ENCODE measurements at regions not wholly inside any gene's neighbourhood (a gene's known extent, or its start where the extent isn't known, plus 50 kb on each side); places are given as distances from the start of the nearest gene placed in this dataset.

DNA sequence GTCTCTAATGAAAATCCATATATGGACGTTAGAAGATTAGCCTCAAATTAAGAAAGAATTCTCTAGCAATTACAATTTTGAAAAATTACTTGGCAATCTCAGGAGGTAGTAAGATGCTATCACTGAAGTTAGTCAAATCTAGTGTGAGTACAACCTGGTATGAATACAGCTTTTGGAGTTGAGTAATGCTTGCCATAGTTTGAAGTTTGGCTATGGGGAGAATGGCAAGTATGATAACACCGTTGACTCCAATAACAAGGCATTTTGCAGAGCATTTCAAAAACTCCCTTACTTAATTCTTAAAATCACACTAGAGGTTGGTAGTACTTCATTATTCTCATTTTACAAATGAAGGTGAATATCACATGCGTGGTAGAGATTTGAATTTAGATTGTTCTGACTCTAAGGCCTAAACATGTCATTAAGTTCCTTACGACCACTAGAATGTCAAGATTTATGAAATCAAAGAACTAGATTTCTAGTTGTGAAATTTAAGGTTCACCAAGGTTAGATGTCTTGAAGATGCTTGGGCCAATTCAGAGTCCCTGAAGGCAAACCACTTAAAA is 355.4 kb downstream of the ETS1 start:
- CTCF ChIA-PET: interaction anchor here (1.4 kb wide), 1 partner anchor 74 kb away, joined by 3 read pairs; no protein-coding TSS in a partner anchor

More for the DNA sequence above, 355.4 kb downstream of the ETS1 start:
- no peak overlapping the region for H3K27ac ChIP-seq (ENCODE audit: low read depth in 2 of 2, low read length in 1 of 2)
- H3F3A ChIP-seq (replicated peaks; ENCODE audit: insufficient read depth): no peaks in the 10 kb centered on the region
- no peaks in the 10 kb centered on the region for H3K27me3 ChIP-seq (ENCODE audit: insufficient read depth)
- no peak overlapping the region for H3K4me2 ChIP-seq
- 92% methylated on average over 4 of the region's 4 CpGs for WGBS (ENCODE audit: low lambda C conversion rate)
- H3K4me3 ChIP-seq (ENCODE audit: low read depth in 2 of 2, low read length in 1 of 2): no peak overlapping the region
- TF ChIP-seq JUND (IDR thresholded peaks at IDR 0.05) (no peak), YY1 (IDR thresholded peaks at IDR 0.05; ENCODE audit: low read depth) (no peak), MAX (IDR thresholded peaks at IDR 0.05; ENCODE audit: low read depth) (no peak), GABPA (IDR thresholded peaks at IDR 0.05; ENCODE audit: low read depth) (no peak), CTCF (IDR thresholded peaks at IDR 0.05) (no peak), TAF1 (IDR thresholded peaks at IDR 0.05; ENCODE audit: borderline replicate concordance, low read depth, low read length) (no peak), RFX5 (IDR thresholded peaks at IDR 0.05; ENCODE audit: low read length) (no peak), RXRA (IDR thresholded peaks at IDR 0.05; ENCODE audit: borderline replicate concordance, low read depth) (no peak), RCOR1 (IDR thresholded peaks at IDR 0.05; ENCODE audit: low read length) (no peak), IRF3 (IDR thresholded peaks at IDR 0.05; ENCODE audit: low read depth, low read length) (no peak), CHD2 (IDR thresholded peaks at IDR 0.05; ENCODE audit: low read length, partially characterized antibody) (no peak)
- TF ChIP-seq, protein P1, sequence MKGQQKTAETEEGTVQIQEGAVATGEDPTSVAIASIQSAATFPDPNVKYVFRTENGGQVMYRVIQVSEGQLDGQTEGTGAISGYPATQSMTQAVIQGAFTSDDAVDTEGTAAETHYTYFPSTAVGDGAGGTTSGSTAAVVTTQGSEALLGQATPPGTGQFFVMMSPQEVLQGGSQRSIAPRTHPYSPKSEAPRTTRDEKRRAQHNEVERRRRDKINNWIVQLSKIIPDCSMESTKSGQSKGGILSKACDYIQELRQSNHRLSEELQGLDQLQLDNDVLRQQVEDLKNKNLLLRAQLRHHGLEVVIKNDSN (IDR thresholded peaks at IDR 0.05; ENCODE audit: borderline replicate concordance, low read depth): no peak
- TF ChIP-seq, protein P2, sequence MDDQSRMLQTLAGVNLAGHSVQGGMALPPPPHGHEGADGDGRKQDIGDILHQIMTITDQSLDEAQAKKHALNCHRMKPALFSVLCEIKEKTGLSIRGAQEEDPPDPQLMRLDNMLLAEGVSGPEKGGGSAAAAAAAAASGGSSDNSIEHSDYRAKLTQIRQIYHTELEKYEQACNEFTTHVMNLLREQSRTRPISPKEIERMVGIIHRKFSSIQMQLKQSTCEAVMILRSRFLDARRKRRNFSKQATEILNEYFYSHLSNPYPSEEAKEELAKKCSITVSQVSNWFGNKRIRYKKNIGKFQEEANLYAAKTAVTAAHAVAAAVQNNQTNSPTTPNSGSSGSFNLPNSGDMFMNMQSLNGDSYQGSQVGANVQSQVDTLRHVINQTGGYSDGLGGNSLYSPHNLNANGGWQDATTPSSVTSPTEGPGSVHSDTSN (IDR thresholded peaks at IDR 0.05): no peak
- no peaks in the 10 kb centered on the region for H3K9me3 ChIP-seq
- DNase-seq: no peak
- no peaks in the 10 kb centered on the region for H3K36me3 ChIP-seq (replicated peaks in 1 of 2; ENCODE audit: control insufficient read depth in 1 of 2, insufficient read depth in 2 of 2, low read length in 1 of 2)
- H3K9ac ChIP-seq: no peak overlapping the region
- POLR2A ChIA-PET: no interaction called here
- H3K79me2 ChIP-seq (ENCODE audit: insufficient read depth): no peaks in the 10 kb centered on the region
- peaks cover 9 to 18% of the 10 kb centered on the region in 2 experiments; a peak in 3 of 4 replicates for H3K4me1 ChIP-seq (ENCODE audit: control insufficient read depth in 1 of 2, insufficient read depth in 2 of 2, low read depth in 1 of 2, low read length in 1 of 2)
- no peaks in the 10 kb centered on the region for H4K20me1 ChIP-seq (ENCODE audit: insufficient read depth)
- H3K9me2 ChIP-seq: no peaks in the 10 kb centered on the region
- H2AFZ ChIP-seq (ENCODE audit: low read depth): no peak overlapping the region

Measured in SK-N-SH (cell line).